GM18868 (cell line): ENCODE measurements at regions not wholly inside any gene's neighbourhood (a gene's known extent, or its start where the extent isn't known, plus 50 kb on each side); places are given as distances from the start of the nearest gene placed in this dataset.
"Not testable (repeated sequence)": the region's sequence is repeated elsewhere in the genome, so short reads cannot be mapped to it uniquely, and the experiment has no call there.

Experiments
- ATAC-seq: cut with Tn5 transposase; IDR thresholded peaks from one replicate; pipeline ENCODE4 v1.9.1; 2021; ENCODE audit warnings: mild to moderate bottlenecking, moderate library complexity; ENCODE audit not compliant: unreplicated experiment

- no peak for ATAC-seq
These were observed 115.4 kb upstream of the FBXL7 start for GRCh38 chr5:15384581-15384980.

- no peak for ATAC-seq
These were observed 115.8 kb upstream of the FBXL7 start for GRCh38 chr5:15384176-15384575.

- ATAC-seq = no peak
These were observed 116.5 kb upstream of the FBXL7 start for GRCh38 chr5:15383469-15383868.

GRCh38 chr5:15383021-15383420 is 117.0 kb upstream of the FBXL7 start:
- no peak for ATAC-seq

GRCh38 chr5:15377573-15378340 is 122.2 kb upstream of the FBXL7 start:
- no peak for ATAC-seq

- no peak for ATAC-seq
These were observed 123.2 kb upstream of the FBXL7 start for GRCh38 chr5:15376803-15377202.

GRCh38 chr5:15376088-15376487 is 123.9 kb upstream of the FBXL7 start:
- ATAC-seq = no peak

GRCh38 chr5:15375559-15375958 is 124.4 kb upstream of the FBXL7 start:
- ATAC-seq = no peak

GRCh38 chr5:15374886-15375285 is 125.1 kb upstream of the FBXL7 start:
- ATAC-seq = no peak

GRCh38 chr5:15373151-15373550 is 126.8 kb upstream of the FBXL7 start:
- ATAC-seq = no peak

- ATAC-seq = no peak
These were observed 128.8 kb upstream of the FBXL7 start for GRCh38 chr5:15371184-15371583.

- ATAC-seq = no peak
These were observed 131.1 kb upstream of the FBXL7 start for GRCh38 chr5:15368835-15369234.

GRCh38 chr5:15367489-15367888 is 132.5 kb upstream of the FBXL7 start:
- ATAC-seq = no peak

GRCh38 chr5:15366676-15367391 is 133.1 kb upstream of the FBXL7 start:
- ATAC-seq = no peak

- ATAC-seq = no peak
These were observed 134.9 kb upstream of the FBXL7 start for GRCh38 chr5:15365070-15365469.

- no peak for ATAC-seq
These were observed 136.4 kb upstream of the FBXL7 start for GRCh38 chr5:15363601-15364000.

- not testable (repeated sequence) for ATAC-seq
These were observed 142.9 kb upstream of the FBXL7 start for GRCh38 chr5:15357092-15357453.

- ATAC-seq = not testable (repeated sequence)
These were observed 143.5 kb upstream of the FBXL7 start for GRCh38 chr5:15356308-15357091.

- ATAC-seq = no peak
These were observed 146.0 kb upstream of the FBXL7 start for GRCh38 chr5:15354021-15354420.

GRCh38 chr5:15353086-15353645 is 146.8 kb upstream of the FBXL7 start:
- ATAC-seq = no peak

- ATAC-seq = no peak
These were observed 149.4 kb upstream of the FBXL7 start for GRCh38 chr5:15350614-15351013.
